ENCODE measurements at regions not wholly inside any gene's neighbourhood (a gene's known extent, or its start where the extent isn't known, plus 50 kb on each side); places are given as distances from the start of the nearest gene placed in this dataset.
"Not testable (repeated sequence)": the region's sequence is repeated elsewhere in the genome, so short reads cannot be mapped to it uniquely, and the experiment has no call there.

DNA sequence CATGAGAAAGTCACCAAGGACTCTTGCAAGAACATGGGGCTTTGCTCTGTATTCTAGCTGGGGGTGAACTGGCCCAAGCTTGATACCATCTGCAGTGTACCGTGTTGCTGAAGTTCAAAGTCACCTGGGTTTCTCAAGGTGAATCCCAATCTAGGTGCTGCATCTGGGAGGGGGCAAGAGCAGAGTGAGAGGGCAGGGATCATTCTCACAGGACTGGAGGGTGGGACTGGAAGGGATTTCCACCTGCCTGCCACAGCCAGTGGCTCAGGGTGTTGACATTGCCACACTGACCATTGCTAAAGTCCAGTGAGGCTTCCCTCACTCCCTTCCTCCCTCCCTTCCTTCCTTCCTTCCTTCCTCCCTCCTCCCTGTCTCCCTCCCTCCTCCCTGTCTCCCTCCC is 98.7 kb downstream of the MYCN start:
- DNase-seq, result no peak

DNA sequence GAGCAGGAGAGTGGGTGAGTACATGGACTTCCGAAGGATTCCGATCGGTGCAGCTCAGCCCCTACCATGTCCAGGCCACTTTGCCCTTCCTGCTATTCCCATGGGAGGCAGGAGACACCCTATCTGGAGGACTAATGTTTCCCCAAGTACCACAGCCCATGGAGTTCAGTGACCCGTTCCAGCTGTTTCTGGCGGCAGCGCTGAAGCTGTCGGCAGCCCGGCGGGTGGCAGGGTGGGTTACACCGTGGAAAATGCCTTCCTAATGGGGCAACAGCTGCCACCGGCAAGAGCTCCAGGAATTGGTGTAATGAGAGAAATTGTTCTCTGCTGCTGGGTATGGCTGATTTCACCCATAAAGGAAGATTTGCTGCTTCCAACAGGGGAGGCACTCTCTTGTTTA is 98.3 kb downstream of the MYCN start:
- DNase-seq, result peak; percentile 34

- DNase-seq, result no peak
These were observed 97.6 kb downstream of the MYCN start for GRCh38 chr2:16037808-16038457.

GRCh38 chr2:16036951-16037350 is 96.6 kb downstream of the MYCN start:
- DNase-seq, result no peak

- no peak for DNase-seq
These were observed 95.7 kb downstream of the MYCN start for GRCh38 chr2:16035747-16036745.

DNA sequence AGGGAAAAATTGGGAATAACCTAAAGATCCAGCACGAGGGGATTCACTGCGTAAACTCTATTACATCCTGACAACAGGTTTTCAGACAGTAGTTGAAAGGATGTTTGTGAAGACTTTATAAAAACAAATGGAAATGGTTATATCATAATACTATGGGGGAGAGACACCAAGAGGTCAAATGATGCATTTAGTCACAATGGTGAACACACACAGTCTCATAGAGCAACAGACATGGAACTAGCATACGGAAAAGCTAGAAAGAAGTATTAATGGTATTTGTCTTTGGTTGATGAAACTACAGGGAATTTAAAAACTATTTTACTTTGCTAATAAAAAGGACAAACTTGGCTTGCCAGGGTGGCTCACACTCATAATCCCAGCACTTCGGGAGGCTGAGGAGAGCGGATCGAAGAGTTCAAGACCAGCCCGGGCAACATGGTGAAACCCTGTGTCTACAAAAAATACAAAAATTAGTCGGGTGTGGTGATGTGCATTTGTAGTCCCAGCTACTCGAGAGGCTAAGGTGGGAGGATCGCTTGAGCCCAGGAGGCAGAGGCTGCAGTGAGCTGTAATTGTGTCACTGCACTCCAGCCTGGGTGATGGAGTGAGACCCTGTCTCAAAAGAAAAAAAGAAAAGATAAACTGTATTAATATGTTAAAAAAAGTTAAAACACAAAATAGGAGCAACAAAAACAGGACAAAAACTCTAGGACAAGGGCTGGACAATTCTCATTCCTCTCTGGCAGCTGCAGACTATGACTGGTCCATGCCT is 94.8 kb downstream of the MYCN start:
- no peak for DNase-seq

DNA sequence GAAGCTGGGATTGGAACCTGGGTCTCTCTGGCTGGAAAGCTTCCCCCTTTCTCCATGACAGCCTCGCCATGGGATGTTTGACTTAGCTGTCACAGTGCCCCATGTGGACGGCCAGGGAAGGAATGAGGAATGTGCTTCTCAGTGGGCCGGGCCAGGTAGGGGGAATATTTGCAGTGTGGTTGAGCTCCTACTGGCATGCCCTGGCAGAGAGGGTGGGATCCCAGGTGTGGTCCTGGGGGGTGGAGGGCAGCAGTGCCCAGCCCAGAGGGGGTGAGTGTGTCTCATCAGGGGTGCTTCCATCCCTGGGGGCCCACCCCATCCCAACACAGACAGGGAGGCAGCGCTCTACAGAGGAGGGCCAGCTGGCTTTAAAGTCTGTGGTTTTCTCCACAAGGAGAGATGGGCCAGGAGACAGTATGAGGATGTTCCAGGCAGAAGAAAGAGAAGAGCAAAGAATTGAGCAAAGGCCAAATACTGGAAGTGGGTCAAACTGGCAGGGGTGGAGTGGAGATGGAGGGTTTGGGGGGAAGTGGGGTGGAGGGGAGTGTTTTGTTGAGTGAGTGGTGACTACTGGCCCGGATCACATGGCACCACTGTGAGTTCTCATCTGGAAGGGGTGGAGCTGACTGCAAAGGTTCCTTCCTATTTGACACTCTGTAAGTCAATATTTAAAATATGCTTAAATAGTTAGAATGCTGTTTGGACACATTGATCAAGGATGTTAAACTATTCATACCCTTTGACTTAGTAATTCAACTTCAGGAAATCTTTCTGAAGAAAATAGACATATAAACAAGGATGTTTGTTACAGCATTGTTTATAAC is 94.0 kb downstream of the MYCN start:
- no peak for DNase-seq

DNA sequence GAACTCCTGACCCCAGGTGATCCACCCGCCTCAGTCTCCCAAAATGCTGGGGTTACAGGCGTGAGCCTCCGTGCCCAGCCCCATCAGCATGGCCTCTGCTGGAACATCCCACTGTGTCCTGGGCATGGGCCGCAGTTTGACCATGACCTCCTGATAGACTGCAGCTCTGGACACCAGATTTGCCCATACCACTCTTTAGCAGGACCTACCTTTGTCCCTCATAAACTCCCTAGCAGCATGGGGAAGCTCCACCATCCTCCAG is 92.6 kb downstream of the MYCN start:
- DNase-seq, result no peak

DNA sequence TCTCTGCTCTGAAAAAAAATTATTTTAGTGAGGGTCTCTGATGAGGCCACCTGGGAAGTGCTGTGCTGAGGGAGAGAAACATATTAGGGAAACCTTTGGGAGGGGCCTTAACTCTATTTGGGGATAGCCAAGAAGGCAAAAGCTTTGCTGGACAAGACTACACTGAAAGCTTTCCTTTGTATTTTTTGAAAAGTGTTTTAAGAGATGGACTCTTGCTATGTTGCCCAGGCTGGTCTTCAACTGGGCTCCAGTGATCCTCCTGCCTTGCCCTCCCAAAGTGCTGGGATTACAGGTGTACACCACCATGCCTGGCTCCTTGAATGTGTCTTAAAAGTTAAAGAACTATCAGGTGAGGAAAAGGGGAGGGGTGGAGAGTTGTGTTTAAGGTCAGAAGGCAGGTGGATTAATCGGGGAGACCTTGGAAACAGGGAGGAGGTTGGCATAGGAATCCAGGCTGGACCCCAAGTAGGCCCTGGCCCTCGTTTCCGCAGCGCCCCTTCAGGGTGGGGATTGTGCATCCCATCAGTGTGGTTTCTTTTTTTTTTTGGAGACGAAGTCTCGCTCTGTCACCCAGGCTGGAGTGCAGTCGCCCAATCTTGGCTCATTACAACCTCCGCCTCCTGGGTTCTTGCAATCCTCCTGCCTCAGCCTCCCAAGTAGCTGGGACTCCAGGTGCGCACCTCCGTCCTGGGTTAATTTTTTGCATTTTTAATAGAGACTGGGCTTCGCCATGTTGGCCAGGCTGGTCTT is 92.1 kb downstream of the MYCN start:
- DNase-seq, result no peak

- peak; percentile 83 for DNase-seq
These were observed 91.5 kb downstream of the MYCN start for GRCh38 chr2:16031848-16032159.

DNA sequence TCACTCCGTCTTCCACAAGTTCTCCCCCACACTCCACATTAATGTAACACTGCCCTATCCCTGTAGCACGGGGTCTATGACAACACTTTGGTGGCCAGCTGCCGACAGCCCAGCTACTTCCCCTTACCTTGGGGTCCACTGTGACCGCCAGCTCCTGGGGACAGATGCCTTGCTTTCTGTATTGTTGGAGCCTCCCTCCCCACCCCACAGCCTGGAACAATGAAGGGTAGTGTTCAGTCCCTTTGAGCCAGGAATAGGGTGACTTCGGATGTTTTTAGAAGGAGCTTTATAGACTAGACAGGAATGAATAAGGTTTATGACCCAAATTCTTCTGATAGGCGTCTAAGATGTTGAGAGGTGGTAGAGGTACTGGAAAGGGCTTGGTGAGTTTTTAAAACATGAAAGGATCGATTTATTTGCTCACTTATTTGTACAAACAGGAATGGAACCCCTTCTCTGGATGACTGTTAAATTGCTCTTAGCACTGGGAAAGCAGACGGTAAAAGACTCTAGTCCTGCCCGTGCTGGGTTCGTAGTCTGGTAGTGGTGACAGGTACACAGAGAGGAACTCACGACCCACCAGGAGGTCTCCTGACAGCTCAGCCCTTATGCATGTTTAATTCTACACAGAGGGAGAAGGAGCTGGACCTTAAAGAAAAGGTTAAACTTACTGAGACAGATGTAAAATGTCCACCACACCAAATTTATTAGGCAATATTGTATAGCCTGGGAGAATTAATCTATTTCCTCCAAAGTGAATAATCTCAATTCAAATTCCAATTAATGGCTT is 90.9 kb downstream of the MYCN start:
- peak; percentile 62 for DNase-seq

DNA sequence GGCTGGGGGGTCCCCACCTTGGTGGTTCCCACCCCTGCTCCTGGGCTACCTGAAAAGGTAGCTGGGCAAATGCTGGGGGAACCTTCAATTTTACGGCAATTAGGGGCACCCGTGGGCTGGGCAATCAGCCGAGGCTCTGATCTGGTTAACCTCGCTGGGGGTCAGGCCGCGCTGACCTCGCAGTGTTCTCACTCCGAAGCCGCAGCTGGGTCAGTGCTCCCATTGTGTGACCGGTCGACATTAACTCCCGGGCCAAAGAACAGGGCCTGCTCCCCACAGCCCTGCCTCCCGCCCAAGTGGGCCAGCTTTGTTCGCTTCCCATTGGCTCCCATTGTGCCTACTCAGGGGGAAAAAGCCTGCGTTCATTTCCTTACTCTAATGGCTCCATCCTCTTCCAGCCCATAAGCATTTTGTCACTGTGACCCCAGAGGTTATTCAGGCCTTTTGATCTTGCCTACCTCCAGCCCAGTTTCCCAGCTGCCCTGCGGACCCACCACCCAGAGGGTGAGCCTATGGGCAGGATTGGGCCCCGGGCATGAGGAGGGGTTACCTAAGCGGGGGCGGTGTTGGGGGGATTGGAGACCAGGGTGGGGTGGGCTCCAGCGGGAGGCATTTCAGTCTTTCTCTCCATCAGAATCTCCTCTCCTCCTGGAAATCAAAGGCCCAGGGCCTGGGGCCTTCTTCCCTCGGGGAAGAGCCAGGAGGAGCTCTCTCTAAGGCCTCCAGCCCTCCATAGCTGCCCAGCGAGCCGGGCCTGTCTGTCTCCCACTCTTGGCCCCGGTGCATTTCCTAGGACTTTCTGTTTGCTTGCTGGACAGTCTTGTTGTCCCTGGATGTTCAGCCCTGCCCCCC is 90.1 kb downstream of the MYCN start:
- no peak for DNase-seq

DNA sequence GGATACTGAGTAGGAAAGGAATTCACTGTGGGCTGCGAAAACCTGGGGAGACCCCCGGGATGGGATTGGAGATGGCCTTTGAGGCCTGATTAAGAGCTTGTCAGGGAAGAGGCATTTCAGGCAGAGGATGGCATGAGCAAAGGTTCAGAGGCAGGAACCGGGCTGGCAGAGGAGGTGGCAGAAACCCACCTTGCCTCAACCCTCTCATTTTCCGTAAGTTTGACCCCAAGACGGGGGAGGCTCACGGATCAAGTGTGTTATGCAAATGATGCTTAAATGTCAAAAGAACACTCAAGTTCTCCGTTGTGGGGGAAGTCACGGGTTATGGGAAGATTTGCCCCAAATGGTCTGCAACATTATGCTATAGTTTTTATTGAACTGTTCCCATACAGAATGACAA is 88.3 kb downstream of the MYCN start:
- no peak for DNase-seq

GRCh38 chr2:16026816-16027501 is 86.6 kb downstream of the MYCN start:
- no peak for DNase-seq

GRCh38 chr2:16025876-16026640 is 85.7 kb downstream of the MYCN start:
- DNase-seq, result no peak

- peak; percentile 21 for DNase-seq
These were observed 85.0 kb downstream of the MYCN start for GRCh38 chr2:16025211-16025875.

DNA sequence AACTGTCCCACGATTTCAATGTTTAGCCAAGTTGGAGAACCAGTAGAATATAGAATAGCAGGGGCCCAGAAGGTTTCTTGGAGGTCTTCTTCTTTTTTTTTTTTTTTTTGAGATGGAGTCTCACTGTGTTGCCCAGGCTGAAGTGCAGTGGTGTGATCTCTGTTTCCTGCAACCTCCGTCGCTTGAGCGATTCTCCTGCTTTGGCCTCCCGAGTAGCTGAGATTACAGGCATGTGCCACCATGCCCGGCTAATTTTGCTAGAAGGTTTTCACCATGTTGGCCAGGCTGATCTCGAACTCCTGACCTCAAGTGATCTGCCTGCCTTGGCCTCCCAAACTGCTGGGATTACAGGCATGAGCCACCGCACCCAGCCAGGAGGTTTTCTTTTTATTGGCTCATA is 84.3 kb downstream of the MYCN start:
- not testable (repeated sequence) for DNase-seq
